H1 (cell line): ENCODE measurements at regions not wholly inside any gene's neighbourhood (a gene's known extent, or its start where the extent isn't known, plus 50 kb on each side); places are given as distances from the start of the nearest gene placed in this dataset.
A peak's percentile ranks its signal among the peaks of the same experiment; 100 is the strongest.

Source experiments
- CTCF ChIA-PET: fragments of 300-600 bp; sonication (Branson Sonifier 250); formaldehyde crosslinking; loops from one replicate; lab custom pipeline; 2021; ENCODE audit not compliant: partially characterized antibody; lab: Charles Lee
- POLR2A ChIA-PET: fragments of 300-600 bp; sonication (Branson Sonifier 250); formaldehyde crosslinking; loops from one replicate; lab custom pipeline; 2021; ENCODE audit warnings: inconsistent platforms; ENCODE audit not compliant: partially characterized antibody; lab: Charles Lee
- DNase-seq, 2 experiments: peaks; one replicate each; pipeline versions ENCODE4 v3.0.0 to v3.0.0-alpha.2; 2010 to 2022; ENCODE audit warnings: low spot score in 2 of 2, low read depth in 1 of 2, mixed read lengths in 1 of 2
- FAIRE-seq: peaks from 2 replicates; lab custom pipeline; 2011; peaks lifted over from hg19 to GRCh38; lab: Jason Lieb, UNC
- H2AFZ ChIP-seq: 2 replicates; pipeline ENCODE4 v1.8.1; 2012; ENCODE audit warnings: low read length, inconsistent platforms
- H2AK5ac ChIP-seq: 2 replicates; pipeline ENCODE4 v1.6.1; 2013; ENCODE audit warnings: low read depth, low read length
- H2BK120ac ChIP-seq: replicated peaks from 2 replicates; pipeline ENCODE3; 2013; ENCODE audit warnings: low read depth, low read length, inconsistent platforms
- H2BK12ac ChIP-seq: 2 replicates; pipeline ENCODE4 v1.6.1; 2013; ENCODE audit warnings: low read depth, low read length
- H2BK15ac ChIP-seq: 2 replicates; pipeline ENCODE4 v1.6.1; 2013; ENCODE audit warnings: low read length
- H2BK20ac ChIP-seq: 2 replicates; pipeline ENCODE4 v1.6.1; 2013; ENCODE audit warnings: low read length
- H2BK5ac ChIP-seq: 2 replicates; pipeline ENCODE4 v1.6.1; 2013; ENCODE audit warnings: low read depth, low read length
- H3K14ac ChIP-seq: 2 replicates; pipeline ENCODE4 v1.6.1; 2013; ENCODE audit warnings: inconsistent platforms; ENCODE audit not compliant: insufficient read length
- H3K18ac ChIP-seq: 2 replicates; pipeline ENCODE4 v1.6.1; 2013; ENCODE audit warnings: low read length; ENCODE audit errors: extremely low read depth
- H3K23ac ChIP-seq: 2 replicates; pipeline ENCODE4 v1.6.1; 2013; ENCODE audit warnings: inconsistent platforms; ENCODE audit not compliant: insufficient read length
- H3K23me2 ChIP-seq: 2 replicates; pipeline ENCODE4 v1.6.1; 2013; ENCODE audit warnings: low read depth, low read length
- H3K27ac ChIP-seq: 2 replicates; pipeline ENCODE4 v1.6.1; 2011; ENCODE audit warnings: low read depth, low read length, inconsistent platforms
- H3K27me3 ChIP-seq, 4 experiments: replicated peaks in 1 of 4; 1 replicate in 1 of 4; 2 replicates in 3 of 4; pipeline versions ENCODE4 v1.6.1 to v1.8.1; 2011 to 2013; ENCODE audit warnings: low read length in 3 of 4, mild to moderate bottlenecking in 3 of 4, inconsistent platforms in 2 of 4, mixed read lengths in 2 of 4, moderate library complexity in 1 of 4; ENCODE audit not compliant: control insufficient read depth in 3 of 4, insufficient read depth in 3 of 4; ENCODE audit errors: extremely low read depth in 1 of 4
- H3K36me3 ChIP-seq, 4 experiments: 2 replicates each; pipeline versions ENCODE4 v1.6.1 to v1.8.1; 2011 to 2013; ENCODE audit warnings: mild to moderate bottlenecking in 4 of 4, low read length in 3 of 4, moderate library complexity in 2 of 4, control low read depth in 1 of 4, inconsistent platforms in 1 of 4; ENCODE audit not compliant: insufficient read depth in 4 of 4, control insufficient read depth in 2 of 4
- H3K4ac ChIP-seq: replicated peaks from 2 replicates; pipeline ENCODE3; 2013; ENCODE audit warnings: low read length, low read depth, mixed read lengths, inconsistent platforms; ENCODE audit not compliant: insufficient read length
- H3K4me1 ChIP-seq, 4 experiments: replicated peaks in 1 of 4; 1 replicate in 1 of 4; 2 replicates in 3 of 4; pipeline versions ENCODE4 v1.6.1 to v1.8.1; 2011 to 2013; ENCODE audit warnings: low read length in 3 of 4, inconsistent platforms in 2 of 4, mixed read lengths in 1 of 4; ENCODE audit not compliant: insufficient read depth in 4 of 4, control insufficient read depth in 3 of 4
- H3K4me2 ChIP-seq, 2 experiments: 2 replicates each; pipeline versions ENCODE4 v1.6.1 to v1.8.1; 2011 to 2013; ENCODE audit warnings: low read depth in 2 of 2, low read length in 2 of 2, control low read depth in 1 of 2, inconsistent platforms in 1 of 2, mild to moderate bottlenecking in 1 of 2; ENCODE audit not compliant: insufficient read depth in 1 of 2
- H3K4me3 ChIP-seq, 4 experiments: fragments of 200-600, 300-600 bp in 1 of 4; sonication (generic), shearing (Covaris generic), sonication (Bioruptor Twin) in 1 of 4; 2 replicates each; pipeline versions ENCODE4 v1.5.1 to v1.8.1; 2011 to 2016; ENCODE audit warnings: low read length in 4 of 4, low read depth in 3 of 4, control low read depth in 2 of 4, inconsistent platforms in 2 of 4, mild to moderate bottlenecking in 2 of 4, mixed read lengths in 1 of 4, moderate library complexity in 1 of 4; ENCODE audit not compliant: insufficient read depth in 2 of 4; ENCODE audit errors: extremely low read depth in 1 of 4
- H3K56ac ChIP-seq: replicated peaks from 2 replicates; pipeline ENCODE3; 2013; ENCODE audit warnings: low read depth, mild to moderate bottlenecking, mixed read lengths, low read length, inconsistent platforms; ENCODE audit not compliant: insufficient read length
- H3K79me1 ChIP-seq: 2 replicates; pipeline ENCODE4 v1.6.1; 2013; ENCODE audit warnings: low read depth, low read length, control low read depth
- H3K79me2 ChIP-seq, 2 experiments: 2 replicates each; pipeline versions ENCODE4 v1.6.1 to v1.8.1; 2012 to 2013; ENCODE audit warnings: low read length in 2 of 2, mild to moderate bottlenecking in 2 of 2, inconsistent platforms in 1 of 2; ENCODE audit not compliant: insufficient read depth in 2 of 2, control insufficient read depth in 1 of 2
- H3K9ac ChIP-seq, 4 experiments: replicated peaks in 1 of 4; 1 replicate in 1 of 4; 2 replicates in 3 of 4; pipeline versions ENCODE4 v1.6.1 to v1.8.1; 2011 to 2013; ENCODE audit warnings: low read depth in 3 of 4, low read length in 3 of 4, control low read depth in 2 of 4, mild to moderate bottlenecking in 2 of 4, moderate library complexity in 2 of 4, inconsistent platforms in 1 of 4; ENCODE audit errors: extremely low read depth in 1 of 4
- H3K9me3 ChIP-seq, 2 experiments: 2 replicates each; pipeline versions ENCODE4 v1.6.1 to v1.8.1; 2012 to 2013; ENCODE audit warnings: mild to moderate bottlenecking in 2 of 2, moderate library complexity in 2 of 2, control low read depth in 1 of 2, inconsistent platforms in 1 of 2, low read depth in 1 of 2, low read length in 1 of 2, mixed read lengths in 1 of 2; ENCODE audit not compliant: insufficient read depth in 2 of 2
- H4K20me1 ChIP-seq, 2 experiments: replicated peaks in 1 of 2; 2 replicates each; pipeline versions ENCODE3 to v1.8.1; 2011 to 2013; ENCODE audit warnings: inconsistent platforms in 2 of 2, low read length in 2 of 2, mild to moderate bottlenecking in 1 of 2; ENCODE audit not compliant: insufficient read depth in 2 of 2, control insufficient read depth in 1 of 2
- H4K5ac ChIP-seq: 2 replicates; pipeline ENCODE4 v1.6.1; 2013; ENCODE audit warnings: low read length, low read depth, mixed read lengths, inconsistent platforms; ENCODE audit not compliant: insufficient read length
- H4K8ac ChIP-seq: 2 replicates; pipeline ENCODE4 v1.8.0; 2013; ENCODE audit warnings: mild to moderate bottlenecking, moderate library complexity, low read length, inconsistent platforms; ENCODE audit not compliant: insufficient read depth; ENCODE audit errors: extremely low read depth
- H4K91ac ChIP-seq: replicated peaks from 2 replicates; pipeline ENCODE3; 2013; ENCODE audit warnings: low read length, mixed read lengths, inconsistent platforms; ENCODE audit not compliant: insufficient read length
- CTCF ChIP-seq, 3 experiments: IDR thresholded peaks; 1 replicate in 2 of 3; 2 replicates in 1 of 3; pipeline versions ENCODE4 v1.5.1 to v1.6.1; 2011; ENCODE audit warnings: low read length in 3 of 3, mild to moderate bottlenecking in 3 of 3, inconsistent platforms in 2 of 3, low read depth in 1 of 3, moderate library complexity in 1 of 3; ENCODE audit not compliant: insufficient read depth in 1 of 3; ENCODE audit errors: control extremely low read depth in 1 of 3
- HDAC6 ChIP-seq: IDR thresholded peaks from one replicate; pipeline ENCODE4 v1.7.1; 2012; ENCODE audit warnings: low read depth, mild to moderate bottlenecking, inconsistent platforms, low read length, moderate library complexity
- SUZ12 ChIP-seq: fragments of 200-600 bp; sonication (generic); IDR thresholded peaks from 2 replicates; pipeline ENCODE4 v1.6.1; 2012; ENCODE audit warnings: mild to moderate bottlenecking, inconsistent platforms, low read length, moderate library complexity, mixed read lengths
- ZNF274 ChIP-seq: IDR thresholded peaks from 2 replicates; pipeline ENCODE4 v1.7.0; 2012; ENCODE audit warnings: low read length, borderline replicate concordance; ENCODE audit errors: extremely low read depth
- WGBS, 2 experiments: shearing (Covaris generic) in 1 of 2; methylation state at CpG; one replicate each; pipeline versions ENCODE4 v1.1.6 to v1.1.7; 2013 to 2015; ENCODE audit warnings: low lambda C conversion rate in 2 of 2, mixed read lengths in 2 of 2, inconsistent platforms in 1 of 2, low coverage in 1 of 2, missing lambda C conversion rate in 1 of 2; ENCODE audit not compliant: insufficient replicate concordance in 2 of 2, insufficient coverage in 1 of 2, insufficient read length in 1 of 2; ENCODE audit errors: extremely low coverage in 1 of 2, missing lambda C conversion rate in 1 of 2; 5-methylcytosine and 5-hydroxymethylcytosine counted together

GRCh38 chr18:21928925-21929324, 188.3 kb downstream of the MIB1 start:
- FAIRE-seq = no peak
- CTCF ChIA-PET = interaction anchor here (0.5 to 2.5 kb wide), 7 partner anchors 13 to 396 kb away, joined by 3 to 8 read pairs (median 3); no protein-coding TSS in a partner anchor

More at GRCh38 chr18:21928925-21929324, 188.3 kb downstream of the MIB1 start:
- Histone ChIP-seq H3K9me3 (no peaks in the 10 kb centered on the region), H3K23ac (no peak overlapping the region), H2AFZ (no peak overlapping the region), H2BK15ac (no peak overlapping the region), H4K91ac (no peak overlapping the region), H3K9ac (no peak overlapping the region), H3K18ac (no peak overlapping the region), H3K79me2 (no peaks in the 10 kb centered on the region), H2BK12ac (no peak overlapping the region), H4K8ac (no peak overlapping the region), H3K14ac (no peak overlapping the region), H3K4me2 (no peak overlapping the region), H3K56ac (no peak overlapping the region), H3K4me3 (no peak overlapping the region), H4K5ac (no peak overlapping the region), H3K36me3 (no peaks in the 10 kb centered on the region), H3K27ac (no peak overlapping the region), H3K23me2 (no peaks in the 10 kb centered on the region), H2BK5ac (no peak overlapping the region), H3K4ac (no peak overlapping the region), H2BK120ac (no peak overlapping the region), H4K20me1 (peaks cover 0 to 2% of the 10 kb centered on the region in 2 experiments), H3K4me1 (peaks cover 0 to 3% (median 0%) of the 10 kb centered on the region in 4 experiments; a peak in 1 of 7 replicates), H3K27me3 (peaks cover 2 to 32% (median 17%) of the 10 kb centered on the region in 4 experiments; a peak in 6 of 7 replicates), H2BK20ac (no peak overlapping the region), H3K79me1 (no peaks in the 10 kb centered on the region), H2AK5ac (no peak overlapping the region)
- WGBS, 2 experiments = 49% methylated on average over 4 of the region's 4 CpGs; no CpG with 5 or more reads in 1 of the 2 experiments
- no peak for DNase-seq
- no peak for TF ChIP-seq HDAC6
- no peak for TF ChIP-seq SUZ12
- no peak for TF ChIP-seq ZNF274
- peak in 1 of 3 experiments; percentile 35; a peak in 1 of 4 replicates for TF ChIP-seq CTCF (IDR thresholded peaks at IDR 0.05; ENCODE audit: control extremely low read depth in 1 of 3, insufficient read depth in 1 of 3, low read depth in 1 of 3, low read length in 3 of 3)
- POLR2A ChIA-PET = no interaction called here
